H1 (cell line): ENCODE measurements at regions not wholly inside any gene's neighbourhood (a gene's known extent, or its start where the extent isn't known, plus 50 kb on each side); places are given as distances from the start of the nearest gene placed in this dataset.
"Not testable (repeated sequence)": the region's sequence is repeated elsewhere in the genome, so short reads cannot be mapped to it uniquely, and the experiment has no call there.

Experiments used
- CTCF ChIA-PET: fragments of 300-600 bp; sonication (Branson Sonifier 250); formaldehyde crosslinking; loops from one replicate; lab custom pipeline; 2021; ENCODE audit not compliant: partially characterized antibody; lab: Charles Lee
- POLR2A ChIA-PET: fragments of 300-600 bp; sonication (Branson Sonifier 250); formaldehyde crosslinking; loops from one replicate; lab custom pipeline; 2021; ENCODE audit warnings: inconsistent platforms; ENCODE audit not compliant: partially characterized antibody; lab: Charles Lee
- DNase-seq, 2 experiments: peaks; one replicate each; pipeline versions ENCODE4 v3.0.0 to v3.0.0-alpha.2; 2010 to 2022; ENCODE audit warnings: low spot score in 2 of 2, low read depth in 1 of 2, mixed read lengths in 1 of 2
- FAIRE-seq: peaks from 2 replicates; lab custom pipeline; 2011; peaks lifted over from hg19 to GRCh38; lab: Jason Lieb, UNC
- H2AFZ ChIP-seq: 2 replicates; pipeline ENCODE4 v1.8.1; 2012; ENCODE audit warnings: low read length, inconsistent platforms
- H2AK5ac ChIP-seq: 2 replicates; pipeline ENCODE4 v1.6.1; 2013; ENCODE audit warnings: low read depth, low read length
- H2BK120ac ChIP-seq: replicated peaks from 2 replicates; pipeline ENCODE3; 2013; ENCODE audit warnings: low read depth, low read length, inconsistent platforms
- H2BK12ac ChIP-seq: 2 replicates; pipeline ENCODE4 v1.6.1; 2013; ENCODE audit warnings: low read depth, low read length
- H2BK15ac ChIP-seq: 2 replicates; pipeline ENCODE4 v1.6.1; 2013; ENCODE audit warnings: low read length
- H2BK20ac ChIP-seq: 2 replicates; pipeline ENCODE4 v1.6.1; 2013; ENCODE audit warnings: low read length
- H2BK5ac ChIP-seq: 2 replicates; pipeline ENCODE4 v1.6.1; 2013; ENCODE audit warnings: low read depth, low read length
- H3K14ac ChIP-seq: 2 replicates; pipeline ENCODE4 v1.6.1; 2013; ENCODE audit warnings: inconsistent platforms; ENCODE audit not compliant: insufficient read length
- H3K18ac ChIP-seq: 2 replicates; pipeline ENCODE4 v1.6.1; 2013; ENCODE audit warnings: low read length; ENCODE audit errors: extremely low read depth
- H3K23ac ChIP-seq: 2 replicates; pipeline ENCODE4 v1.6.1; 2013; ENCODE audit warnings: inconsistent platforms; ENCODE audit not compliant: insufficient read length
- H3K23me2 ChIP-seq: 2 replicates; pipeline ENCODE4 v1.6.1; 2013; ENCODE audit warnings: low read depth, low read length
- H3K27ac ChIP-seq: 2 replicates; pipeline ENCODE4 v1.6.1; 2011; ENCODE audit warnings: low read depth, low read length, inconsistent platforms
- H3K27me3 ChIP-seq, 4 experiments: replicated peaks in 1 of 4; 1 replicate in 1 of 4; 2 replicates in 3 of 4; pipeline versions ENCODE4 v1.6.1 to v1.8.1; 2011 to 2013; ENCODE audit warnings: low read length in 3 of 4, mild to moderate bottlenecking in 3 of 4, inconsistent platforms in 2 of 4, mixed read lengths in 2 of 4, moderate library complexity in 1 of 4; ENCODE audit not compliant: control insufficient read depth in 3 of 4, insufficient read depth in 3 of 4; ENCODE audit errors: extremely low read depth in 1 of 4
- H3K36me3 ChIP-seq, 4 experiments: 2 replicates each; pipeline versions ENCODE4 v1.6.1 to v1.8.1; 2011 to 2013; ENCODE audit warnings: mild to moderate bottlenecking in 4 of 4, low read length in 3 of 4, moderate library complexity in 2 of 4, control low read depth in 1 of 4, inconsistent platforms in 1 of 4; ENCODE audit not compliant: insufficient read depth in 4 of 4, control insufficient read depth in 2 of 4
- H3K4ac ChIP-seq: replicated peaks from 2 replicates; pipeline ENCODE3; 2013; ENCODE audit warnings: low read length, low read depth, mixed read lengths, inconsistent platforms; ENCODE audit not compliant: insufficient read length
- H3K4me1 ChIP-seq, 4 experiments: replicated peaks in 1 of 4; 1 replicate in 1 of 4; 2 replicates in 3 of 4; pipeline versions ENCODE4 v1.6.1 to v1.8.1; 2011 to 2013; ENCODE audit warnings: low read length in 3 of 4, inconsistent platforms in 2 of 4, mixed read lengths in 1 of 4; ENCODE audit not compliant: insufficient read depth in 4 of 4, control insufficient read depth in 3 of 4
- H3K4me2 ChIP-seq, 2 experiments: 2 replicates each; pipeline versions ENCODE4 v1.6.1 to v1.8.1; 2011 to 2013; ENCODE audit warnings: low read depth in 2 of 2, low read length in 2 of 2, control low read depth in 1 of 2, inconsistent platforms in 1 of 2, mild to moderate bottlenecking in 1 of 2; ENCODE audit not compliant: insufficient read depth in 1 of 2
- H3K4me3 ChIP-seq, 4 experiments: fragments of 200-600, 300-600 bp in 1 of 4; sonication (generic), shearing (Covaris generic), sonication (Bioruptor Twin) in 1 of 4; 2 replicates each; pipeline versions ENCODE4 v1.5.1 to v1.8.1; 2011 to 2016; ENCODE audit warnings: low read length in 4 of 4, low read depth in 3 of 4, control low read depth in 2 of 4, inconsistent platforms in 2 of 4, mild to moderate bottlenecking in 2 of 4, mixed read lengths in 1 of 4, moderate library complexity in 1 of 4; ENCODE audit not compliant: insufficient read depth in 2 of 4; ENCODE audit errors: extremely low read depth in 1 of 4
- H3K56ac ChIP-seq: replicated peaks from 2 replicates; pipeline ENCODE3; 2013; ENCODE audit warnings: low read depth, mild to moderate bottlenecking, mixed read lengths, low read length, inconsistent platforms; ENCODE audit not compliant: insufficient read length
- H3K79me1 ChIP-seq: 2 replicates; pipeline ENCODE4 v1.6.1; 2013; ENCODE audit warnings: low read depth, low read length, control low read depth
- H3K79me2 ChIP-seq, 2 experiments: 2 replicates each; pipeline versions ENCODE4 v1.6.1 to v1.8.1; 2012 to 2013; ENCODE audit warnings: low read length in 2 of 2, mild to moderate bottlenecking in 2 of 2, inconsistent platforms in 1 of 2; ENCODE audit not compliant: insufficient read depth in 2 of 2, control insufficient read depth in 1 of 2
- H3K9ac ChIP-seq, 4 experiments: replicated peaks in 1 of 4; 1 replicate in 1 of 4; 2 replicates in 3 of 4; pipeline versions ENCODE4 v1.6.1 to v1.8.1; 2011 to 2013; ENCODE audit warnings: low read depth in 3 of 4, low read length in 3 of 4, control low read depth in 2 of 4, mild to moderate bottlenecking in 2 of 4, moderate library complexity in 2 of 4, inconsistent platforms in 1 of 4; ENCODE audit errors: extremely low read depth in 1 of 4
- H3K9me3 ChIP-seq, 2 experiments: 2 replicates each; pipeline versions ENCODE4 v1.6.1 to v1.8.1; 2012 to 2013; ENCODE audit warnings: mild to moderate bottlenecking in 2 of 2, moderate library complexity in 2 of 2, control low read depth in 1 of 2, inconsistent platforms in 1 of 2, low read depth in 1 of 2, low read length in 1 of 2, mixed read lengths in 1 of 2; ENCODE audit not compliant: insufficient read depth in 2 of 2
- H4K20me1 ChIP-seq, 2 experiments: replicated peaks in 1 of 2; 2 replicates each; pipeline versions ENCODE3 to v1.8.1; 2011 to 2013; ENCODE audit warnings: inconsistent platforms in 2 of 2, low read length in 2 of 2, mild to moderate bottlenecking in 1 of 2; ENCODE audit not compliant: insufficient read depth in 2 of 2, control insufficient read depth in 1 of 2
- H4K5ac ChIP-seq: 2 replicates; pipeline ENCODE4 v1.6.1; 2013; ENCODE audit warnings: low read length, low read depth, mixed read lengths, inconsistent platforms; ENCODE audit not compliant: insufficient read length
- H4K8ac ChIP-seq: 2 replicates; pipeline ENCODE4 v1.8.0; 2013; ENCODE audit warnings: mild to moderate bottlenecking, moderate library complexity, low read length, inconsistent platforms; ENCODE audit not compliant: insufficient read depth; ENCODE audit errors: extremely low read depth
- H4K91ac ChIP-seq: replicated peaks from 2 replicates; pipeline ENCODE3; 2013; ENCODE audit warnings: low read length, mixed read lengths, inconsistent platforms; ENCODE audit not compliant: insufficient read length
- WGBS, 2 experiments: shearing (Covaris generic) in 1 of 2; methylation state at CpG; one replicate each; pipeline versions ENCODE4 v1.1.6 to v1.1.7; 2013 to 2015; ENCODE audit warnings: low lambda C conversion rate in 2 of 2, mixed read lengths in 2 of 2, inconsistent platforms in 1 of 2, low coverage in 1 of 2, missing lambda C conversion rate in 1 of 2; ENCODE audit not compliant: insufficient replicate concordance in 2 of 2, insufficient coverage in 1 of 2, insufficient read length in 1 of 2; ENCODE audit errors: extremely low coverage in 1 of 2, missing lambda C conversion rate in 1 of 2; 5-methylcytosine and 5-hydroxymethylcytosine counted together

DNA sequence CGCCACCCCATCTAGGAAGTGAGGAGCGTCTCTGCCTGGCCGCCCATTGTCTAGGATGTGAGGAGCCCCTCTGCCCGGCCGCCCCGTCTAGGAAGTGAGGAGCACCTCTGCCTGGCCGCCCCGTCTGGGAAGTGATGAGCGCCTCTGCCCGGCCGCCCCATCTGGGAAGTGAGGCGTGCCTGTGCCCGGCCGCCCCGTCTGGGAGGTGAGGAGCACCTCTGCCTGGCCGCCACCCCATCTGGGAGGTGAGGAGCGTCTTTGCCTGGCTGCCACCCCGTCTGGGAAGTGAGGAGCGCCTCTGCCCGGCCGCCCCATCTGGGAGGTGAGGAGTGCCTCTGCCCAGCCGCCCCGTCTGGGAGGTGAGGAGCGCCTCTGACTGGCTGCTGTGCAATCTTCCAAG, 79.2 kb upstream of the ARMCX2 start:
- H2BK12ac ChIP-seq = not testable (repeated sequence)
- WGBS, 2 experiments = 94% methylated on average over 7 of the region's 24 CpGs; no CpG with 5 or more reads in 1 of the 2 experiments

DNA sequence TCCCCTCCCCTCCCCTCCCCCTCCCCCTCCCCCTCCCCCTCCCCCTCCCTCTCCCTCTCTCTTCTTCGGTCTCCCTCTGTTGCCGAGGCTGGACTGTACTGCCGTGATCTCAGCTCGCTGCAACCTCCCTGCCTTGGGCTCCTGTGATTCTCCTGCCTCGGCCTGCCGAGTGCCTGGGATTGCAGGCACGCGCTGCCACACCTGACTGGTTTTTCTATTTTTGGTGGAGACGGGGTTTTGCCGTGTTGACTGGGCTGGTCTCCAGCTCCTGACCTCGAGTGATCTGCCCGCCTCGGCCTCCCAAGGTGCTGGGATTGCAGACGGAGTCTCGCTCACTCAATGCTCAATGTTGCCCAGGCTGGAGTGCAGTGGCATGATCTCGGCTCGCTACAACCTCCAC, 78.8 kb upstream of the ARMCX2 start:
- H2BK12ac ChIP-seq, H2AFZ ChIP-seq, FAIRE-seq, CTCF ChIA-PET, H3K4me3 ChIP-seq, DNase-seq, H4K5ac ChIP-seq, H3K4ac ChIP-seq, H4K8ac ChIP-seq, H3K9ac ChIP-seq, H2BK120ac ChIP-seq, H3K79me1 ChIP-seq, H3K4me2 ChIP-seq, H3K18ac ChIP-seq, H3K36me3 ChIP-seq, H2BK20ac ChIP-seq, H3K14ac ChIP-seq, H3K23me2 ChIP-seq, H2AK5ac ChIP-seq, H3K4me1 ChIP-seq, POLR2A ChIA-PET, H3K56ac ChIP-seq, H4K91ac ChIP-seq, H3K27ac ChIP-seq, H3K27me3 ChIP-seq, H2BK15ac ChIP-seq, H2BK5ac ChIP-seq, H3K23ac ChIP-seq, H4K20me1 ChIP-seq, H3K79me2 ChIP-seq: not testable (repeated sequence)
- WGBS, 2 experiments = no CpG with 5 or more reads among the region's 17 CpGs
- H3K9me3 ChIP-seq = peaks cover 0 to 12% of the 10 kb centered on the region in 2 experiments; a peak in 2 of 4 replicates

More for the DNA sequence above, 79.2 kb upstream of the ARMCX2 start:
- H3K27me3 ChIP-seq, H3K18ac ChIP-seq, DNase-seq, H4K20me1 ChIP-seq, H3K56ac ChIP-seq, H3K79me1 ChIP-seq, H2BK20ac ChIP-seq, CTCF ChIA-PET, H3K4me1 ChIP-seq, H3K14ac ChIP-seq, H2BK120ac ChIP-seq, H4K8ac ChIP-seq, H3K4ac ChIP-seq, H2AK5ac ChIP-seq, H4K5ac ChIP-seq, H3K23ac ChIP-seq, H3K23me2 ChIP-seq, H4K91ac ChIP-seq, H2BK15ac ChIP-seq, H3K79me2 ChIP-seq, H2BK5ac ChIP-seq, H2AFZ ChIP-seq, POLR2A ChIA-PET, H3K4me3 ChIP-seq, H3K27ac ChIP-seq, FAIRE-seq, H3K9ac ChIP-seq, H3K4me2 ChIP-seq, H3K36me3 ChIP-seq: not testable (repeated sequence)
- H3K9me3 ChIP-seq = peaks cover 0 to 12% of the 10 kb centered on the region in 2 experiments; a peak in 2 of 4 replicates
